GM10248 (cell line): ENCODE measurements at regions not wholly inside any gene's neighbourhood (a gene's known extent, or its start where the extent isn't known, plus 50 kb on each side); places are given as distances from the start of the nearest gene placed in this dataset.

Experiments used
- CTCF ChIA-PET: fragments of 300-600 bp; sonication (Branson Sonifier 250); formaldehyde crosslinking; extraction: SDS; loops from one replicate; lab custom pipeline; 2021; ENCODE audit warnings: antibody characterized with exemption; lab: Yijun Ruan, JAX
- POLR2A ChIA-PET: fragments of 350-650 bp; sonication (Branson Sonifier 250); formaldehyde crosslinking; extraction: SDS; loops from one replicate; lab custom pipeline; 2020; ENCODE audit warnings: antibody characterized with exemption; lab: Yijun Ruan, JAX
- DNase-seq: peaks from one replicate; pipeline ENCODE4 v3.0.0; 2012; ENCODE audit errors: extremely low spot score
- CTCF ChIP-seq: IDR thresholded peaks from 2 replicates; pipeline ENCODE4 v1.5.1; 2012; ENCODE audit warnings: mild to moderate bottlenecking, low read depth; ENCODE audit errors: extremely low read depth, missing control alignments, control extremely low read depth

- no peak for DNase-seq
- ChIA-PET POLR2A (no interaction called here), CTCF (no interaction called here)
- no peak for TF ChIP-seq CTCF
Measured at GRCh38 chr16:82328881-82329469, 159.0 kb upstream of the MPHOSPH6 start.

- ChIA-PET CTCF (no interaction called here), POLR2A (no interaction called here)
- no peak for TF ChIP-seq CTCF
- DNase-seq = no peak
Measured at GRCh38 chr16:82323171-82323570, 153.1 kb upstream of the MPHOSPH6 start.

- CTCF ChIA-PET = no interaction called here
- TF ChIP-seq CTCF = no peak
- DNase-seq = no peak
- POLR2A ChIA-PET = no interaction called here
Measured at GRCh38 chr16:82322177-82322576, 152.2 kb upstream of the MPHOSPH6 start.

- DNase-seq = no peak
- ChIA-PET POLR2A (no interaction called here), CTCF (no interaction called here)
- no peak for TF ChIP-seq CTCF
Measured at GRCh38 chr16:82319038-82319437, 149.0 kb upstream of the MPHOSPH6 start.

GRCh38 chr16:82317411-82318167 lies 147.6 kb upstream of the MPHOSPH6 start:
- no peak for TF ChIP-seq CTCF
- POLR2A ChIA-PET = no interaction called here

GRCh38 chr16:82313754-82314153 lies 143.7 kb upstream of the MPHOSPH6 start:
- CTCF ChIA-PET = interaction anchor here (1.5 kb wide), 1 partner anchor 15 kb away, joined by 3 read pairs; no protein-coding TSS in a partner anchor
- POLR2A ChIA-PET = no interaction called here
- no peak for TF ChIP-seq CTCF
- no peak for DNase-seq

More at GRCh38 chr16:82317411-82318167, 147.6 kb upstream of the MPHOSPH6 start:
- no peak for DNase-seq
- CTCF ChIA-PET = interaction anchor here (1.1 kb wide), 1 partner anchor 26 kb away, joined by 3 read pairs; no protein-coding TSS in a partner anchor
